GM21515 (cell line): ENCODE measurements at regions not wholly inside any gene's neighbourhood (a gene's known extent, or its start where the extent isn't known, plus 50 kb on each side); places are given as distances from the start of the nearest gene placed in this dataset.

Experiments used
- ATAC-seq: cut with Tn5 transposase; IDR thresholded peaks from one replicate; pipeline ENCODE4 v1.9.1; 2021; ENCODE audit not compliant: unreplicated experiment

DNA sequence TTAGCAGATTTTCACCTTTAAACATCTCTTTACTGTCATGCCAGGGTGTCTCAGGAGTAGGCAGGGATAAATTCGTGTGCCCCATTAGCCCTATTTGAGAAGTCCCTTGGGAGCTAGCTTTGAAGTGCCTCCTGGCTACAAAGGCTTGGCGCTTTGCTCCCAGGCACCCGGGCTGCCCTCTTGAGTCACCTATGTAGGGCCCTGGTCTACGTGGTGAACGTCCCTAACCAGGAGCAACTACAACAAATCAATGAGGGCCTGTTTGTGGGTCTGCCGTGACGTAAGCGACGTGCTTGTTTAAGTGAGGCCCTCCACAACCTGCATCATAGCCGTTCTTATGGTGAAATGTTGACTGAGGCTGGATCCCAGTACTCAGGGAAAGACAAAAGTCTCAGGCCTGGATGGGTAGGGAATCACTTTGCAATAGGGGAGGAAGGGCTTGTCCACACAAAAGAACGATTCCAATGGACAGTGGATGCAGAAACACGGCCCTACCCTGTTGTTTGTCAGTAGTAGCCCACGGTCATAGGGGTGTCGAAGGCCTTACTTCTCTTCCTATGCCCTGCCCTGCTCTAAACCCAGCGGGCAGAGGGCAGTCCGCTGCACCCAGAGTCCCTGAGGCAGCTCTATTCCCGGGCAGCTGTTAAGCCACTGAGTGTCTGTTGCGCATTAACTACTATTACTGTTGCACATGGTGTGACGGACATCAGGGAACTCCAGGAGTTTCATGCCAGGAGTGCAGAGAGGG lies 93.9 kb downstream of the INHBB start:
- no peak for ATAC-seq

DNA sequence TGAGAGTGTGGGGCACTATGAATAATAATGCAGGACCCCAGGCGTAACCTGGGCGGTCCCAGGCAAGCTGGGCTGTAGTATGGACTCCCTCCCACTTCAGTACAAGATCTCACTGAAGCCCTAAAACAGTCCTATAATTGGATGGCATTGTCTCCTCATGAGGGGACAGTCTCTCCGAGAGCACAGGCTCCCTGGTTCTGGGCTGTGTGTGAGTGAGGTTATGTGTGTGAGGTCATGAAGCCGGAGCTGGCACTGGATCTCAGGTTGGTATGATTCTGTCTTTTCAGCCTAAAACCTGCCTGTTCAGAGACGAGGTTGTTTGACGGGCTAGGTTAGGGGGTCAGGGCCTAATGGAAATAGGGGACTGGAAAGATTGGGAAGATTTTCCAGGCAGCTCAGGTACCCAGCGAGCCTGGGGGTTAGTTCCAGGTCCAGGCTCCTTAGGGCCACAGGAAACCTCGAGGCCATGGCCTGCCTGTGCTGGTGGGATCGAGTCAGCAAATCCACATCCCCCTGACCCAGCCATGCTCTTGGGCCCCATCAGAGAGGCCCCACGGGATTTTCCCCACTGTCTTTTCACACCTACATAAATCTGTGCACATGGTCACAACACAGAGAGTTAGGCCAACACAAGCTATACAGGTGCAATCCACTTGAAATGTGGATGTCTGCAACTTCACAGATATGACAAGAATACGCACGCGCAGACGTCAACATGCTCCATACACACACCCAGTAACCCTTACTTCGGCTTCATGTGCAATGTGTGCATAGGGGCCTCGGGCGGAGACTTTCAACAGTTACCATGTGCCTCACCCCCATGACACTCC lies 94.8 kb downstream of the INHBB start:
- ATAC-seq: no peak

DNA sequence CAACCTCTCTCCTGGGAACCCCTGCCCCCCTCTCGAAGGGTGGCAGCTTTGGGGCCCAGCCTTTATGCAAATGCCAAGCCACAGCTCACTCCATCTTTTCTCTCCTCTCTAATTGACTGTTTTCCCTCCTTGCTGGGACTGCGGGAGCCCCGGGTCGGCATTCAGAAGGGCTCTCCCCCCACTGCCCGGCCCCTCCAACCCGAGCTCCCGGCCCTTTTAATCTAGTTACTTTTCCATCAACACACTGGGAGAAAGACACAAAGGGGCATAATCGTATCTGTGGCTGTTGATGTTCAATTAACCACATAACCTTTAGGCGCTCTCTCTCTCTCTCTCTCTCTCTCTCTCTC lies 95.4 kb downstream of the INHBB start:
- ATAC-seq: no peak

DNA sequence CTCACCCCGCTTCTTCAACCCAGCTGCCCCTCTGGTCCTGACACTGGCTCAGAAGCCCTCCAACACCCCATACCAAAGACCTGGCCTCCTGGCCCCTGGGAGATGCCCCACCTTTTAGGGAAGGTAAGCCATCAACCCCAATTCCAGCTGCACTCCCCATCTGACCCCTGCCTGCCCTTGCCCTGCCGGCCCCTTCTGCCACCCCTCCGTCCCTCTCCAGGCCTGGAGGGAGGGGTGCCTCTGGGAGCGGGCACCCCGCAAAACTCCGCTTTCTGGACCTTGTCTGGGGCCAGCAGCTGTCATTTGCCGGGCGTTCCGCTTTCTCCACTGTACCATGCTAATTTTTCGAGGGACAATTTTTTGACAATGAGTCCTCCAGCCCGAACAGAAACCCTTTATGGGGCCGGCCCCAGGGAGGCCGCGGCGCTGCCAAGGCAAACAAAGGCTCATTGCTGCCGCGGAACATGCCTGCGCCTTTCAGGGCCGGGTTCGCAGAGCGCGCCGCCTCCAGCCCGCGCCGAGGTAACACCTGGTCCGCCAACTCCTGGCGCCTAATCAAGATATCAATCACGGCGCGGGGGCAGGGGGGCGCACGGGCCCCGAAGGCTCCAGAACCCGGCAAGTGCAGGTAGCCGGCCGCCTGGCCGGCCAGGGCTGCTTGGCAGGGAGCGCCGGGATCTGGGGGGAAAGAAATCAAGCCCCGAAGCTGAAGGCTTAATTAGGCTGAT lies 96.0 kb downstream of the INHBB start:
- ATAC-seq: no peak

DNA sequence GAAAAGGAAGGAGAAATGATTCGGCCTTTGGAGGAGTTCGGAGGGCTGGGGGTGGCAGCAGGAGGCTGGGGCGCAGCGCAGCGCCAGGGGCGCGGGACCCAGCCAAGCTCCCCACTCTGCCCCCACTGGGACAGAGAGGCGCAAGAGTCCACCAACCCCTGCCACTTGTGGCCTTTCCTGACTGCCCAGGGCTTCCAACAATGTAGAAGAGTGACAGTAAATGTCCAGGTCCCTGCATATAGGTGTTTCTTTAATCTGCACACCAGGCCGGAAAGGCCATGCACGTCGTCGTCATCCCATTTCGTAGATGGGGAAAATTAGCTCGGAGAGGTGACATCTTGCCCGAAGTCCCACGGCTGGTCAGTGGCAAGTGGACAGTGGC lies 96.6 kb downstream of the INHBB start:
- no peak for ATAC-seq

DNA sequence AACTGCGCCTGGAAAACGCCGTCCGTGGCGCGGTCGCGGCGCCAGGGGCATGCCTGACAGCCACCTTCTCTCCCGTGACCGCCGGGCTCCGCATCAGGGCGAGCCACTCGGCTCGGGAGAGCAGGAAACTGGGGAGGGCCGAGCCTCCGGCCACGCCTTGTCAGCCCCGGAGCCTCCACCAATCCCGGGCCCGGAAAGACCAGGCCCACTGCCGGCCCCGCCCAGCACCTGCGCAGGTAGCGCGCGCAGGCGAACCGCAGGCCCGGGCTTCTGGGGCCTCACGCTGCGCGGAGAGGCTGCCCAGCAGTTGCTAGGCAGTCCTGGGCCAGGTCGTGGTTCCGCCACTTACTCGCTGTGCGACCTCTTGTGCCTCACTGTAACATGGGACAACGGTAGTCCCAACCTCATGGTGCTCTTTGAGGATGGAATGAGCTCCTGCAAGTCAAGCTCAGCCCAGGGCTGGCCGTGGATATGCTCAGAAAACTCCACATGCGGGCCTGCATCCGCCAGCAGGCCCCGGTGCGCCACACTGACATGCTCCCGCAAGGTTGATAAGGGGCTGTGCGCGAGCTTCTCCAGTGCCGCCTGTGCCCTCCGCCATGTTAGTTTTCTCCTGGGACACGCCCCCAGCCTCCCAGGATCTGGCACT lies 97.1 kb downstream of the INHBB start:
- ATAC-seq: no peak

DNA sequence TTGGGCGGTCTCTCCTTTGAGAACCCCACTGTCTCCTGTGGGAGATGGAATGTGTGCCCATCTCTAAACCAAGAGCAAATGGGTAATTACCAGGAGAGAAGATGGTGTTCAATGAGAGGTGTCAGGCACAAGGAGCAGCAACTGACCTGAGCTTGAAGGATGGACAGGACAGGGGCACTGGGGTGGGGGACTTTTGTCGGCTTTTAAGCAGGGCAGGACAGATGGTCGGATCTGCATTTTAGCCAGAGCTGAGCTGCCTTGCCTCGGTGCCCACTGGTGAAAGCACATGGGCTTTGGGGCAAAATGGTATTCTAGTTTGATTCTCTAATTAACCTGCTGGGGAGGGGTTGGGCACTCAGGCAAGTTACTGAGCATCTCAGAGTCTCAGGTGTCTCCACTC lies 98.0 kb downstream of the INHBB start:
- no peak for ATAC-seq

DNA sequence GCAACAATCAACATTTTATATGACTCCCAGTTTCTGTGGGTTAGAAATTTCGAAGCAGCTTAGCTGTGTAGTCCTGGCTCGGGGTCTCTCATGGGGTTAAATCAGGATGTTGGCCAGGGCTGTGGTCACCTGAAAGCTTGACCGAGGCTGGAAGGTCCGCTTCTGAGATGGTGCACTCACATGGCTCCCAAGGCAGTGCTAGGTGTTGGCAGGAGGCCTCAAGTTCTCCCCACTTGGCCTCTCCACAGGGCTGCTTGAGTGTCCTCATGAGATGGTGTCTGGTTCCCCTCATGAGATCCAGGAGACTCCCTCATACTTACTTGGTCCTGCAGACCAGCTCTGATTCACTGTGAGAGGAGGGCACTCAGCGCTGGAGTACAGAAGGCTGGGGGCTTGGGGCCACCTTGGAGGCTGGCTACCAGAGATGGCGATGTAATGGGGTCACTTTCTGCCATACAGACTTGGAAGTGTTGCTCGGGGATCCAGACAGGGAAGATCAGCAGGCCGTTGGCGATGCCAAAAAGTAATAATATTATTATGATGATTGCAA lies 98.8 kb downstream of the INHBB start:
- ATAC-seq: no peak

DNA sequence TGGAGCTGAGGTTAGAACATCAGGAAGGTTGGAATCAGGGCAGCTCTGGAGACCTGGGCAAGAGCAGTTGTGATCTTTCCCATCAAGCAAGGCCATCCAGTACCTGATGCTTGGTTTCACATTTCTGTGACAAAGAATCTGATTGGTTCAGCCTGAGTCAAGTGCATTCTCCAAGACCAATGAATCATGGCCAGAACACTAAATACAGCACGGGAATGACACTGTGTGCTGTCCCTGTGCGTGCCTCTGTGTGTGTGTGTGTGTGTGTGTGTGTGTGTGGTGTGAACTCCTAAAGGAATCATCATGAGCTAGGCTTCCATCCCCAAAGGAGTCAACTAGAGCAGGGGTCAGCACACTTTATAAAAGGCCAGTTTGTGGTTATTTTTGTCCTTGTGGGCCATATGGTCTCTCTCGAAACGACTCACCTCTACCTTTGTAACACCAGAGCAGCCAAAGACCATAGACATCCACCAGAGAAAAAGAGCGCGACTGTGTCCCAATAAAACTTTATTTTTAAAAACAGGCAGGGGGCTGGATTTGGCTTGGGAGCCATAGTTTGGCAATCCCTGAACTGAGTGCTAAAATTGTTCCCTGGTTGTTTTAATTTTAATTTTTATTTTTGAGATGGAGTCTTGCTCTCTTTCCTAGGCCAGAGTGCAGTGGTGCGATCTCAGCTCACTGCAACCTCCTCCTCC lies 99.7 kb downstream of the INHBB start:
- ATAC-seq: no peak

DNA sequence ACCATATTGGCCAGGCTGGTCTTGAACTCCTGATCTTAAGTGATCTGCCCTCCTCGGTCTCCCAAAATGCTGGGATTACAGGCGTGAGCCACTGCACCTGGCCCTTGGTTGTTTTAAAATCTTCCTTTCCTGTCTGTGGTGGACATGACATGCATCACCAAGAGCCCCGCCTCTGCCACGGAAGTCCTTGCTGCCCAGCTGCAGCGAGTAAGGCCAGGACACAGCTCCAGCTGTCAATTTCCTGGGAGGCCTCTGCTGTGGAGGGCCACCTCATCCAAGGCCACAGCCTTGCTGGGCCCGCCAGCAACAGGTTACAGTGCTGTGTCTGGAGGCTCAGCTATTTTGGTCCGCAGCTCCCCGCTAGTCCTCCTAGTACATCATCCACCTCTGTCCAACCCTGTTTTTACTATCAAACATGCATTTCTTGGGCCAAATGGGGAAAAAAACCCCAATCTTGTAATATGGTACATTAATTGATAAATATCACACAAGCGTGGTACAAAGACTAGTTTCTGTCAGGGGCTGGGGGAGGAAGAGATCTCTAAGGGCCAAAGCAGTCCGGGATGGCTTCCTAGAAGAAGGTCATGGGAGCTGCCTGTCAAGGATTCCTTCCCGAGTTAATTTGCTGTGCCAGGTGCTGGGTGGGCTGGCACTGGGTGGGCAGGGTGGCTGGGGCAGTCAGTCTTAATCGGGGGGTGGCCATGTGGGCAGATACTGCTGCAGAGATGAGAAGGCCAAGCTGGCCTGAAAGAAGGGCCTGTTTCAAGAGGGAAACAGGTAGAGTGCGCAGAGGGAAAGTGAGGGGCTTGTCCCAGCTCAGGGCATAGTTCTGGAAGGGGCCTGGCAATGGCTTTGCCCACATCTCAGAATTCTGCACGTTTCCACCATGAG lies 100.5 kb downstream of the INHBB start:
- no peak for ATAC-seq

DNA sequence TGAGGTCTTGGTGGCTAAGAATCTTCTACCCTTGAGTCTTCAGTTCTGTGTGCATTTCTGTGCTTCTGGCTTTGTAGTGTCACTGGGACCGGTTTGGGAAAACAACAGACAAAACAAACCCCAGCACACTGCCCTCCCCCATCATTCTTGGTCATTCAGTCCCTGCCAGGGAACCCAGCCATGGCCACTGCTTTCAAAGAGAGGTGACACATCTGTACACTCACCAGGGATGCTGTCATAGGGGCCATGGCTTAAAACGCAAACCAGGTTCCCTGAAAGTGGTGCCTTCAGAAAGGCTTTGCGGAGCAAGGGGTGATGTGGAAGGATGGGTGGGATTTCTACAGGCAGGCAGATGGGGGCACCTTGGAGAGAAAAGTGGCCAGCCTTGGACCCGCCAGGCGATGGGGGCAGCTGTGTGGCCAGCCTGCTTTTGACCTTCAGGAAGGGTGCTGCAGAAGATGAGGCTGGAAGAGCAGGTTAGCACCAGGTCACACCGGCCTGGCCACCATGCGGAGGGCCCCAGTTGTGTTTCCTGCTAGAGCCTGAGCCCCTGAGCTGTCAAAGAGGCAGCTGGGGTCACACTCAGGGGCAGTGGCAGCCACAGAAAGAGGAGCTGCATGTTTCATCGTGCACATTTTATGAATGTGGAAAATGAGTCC lies 101.3 kb downstream of the INHBB start:
- ATAC-seq: no peak

DNA sequence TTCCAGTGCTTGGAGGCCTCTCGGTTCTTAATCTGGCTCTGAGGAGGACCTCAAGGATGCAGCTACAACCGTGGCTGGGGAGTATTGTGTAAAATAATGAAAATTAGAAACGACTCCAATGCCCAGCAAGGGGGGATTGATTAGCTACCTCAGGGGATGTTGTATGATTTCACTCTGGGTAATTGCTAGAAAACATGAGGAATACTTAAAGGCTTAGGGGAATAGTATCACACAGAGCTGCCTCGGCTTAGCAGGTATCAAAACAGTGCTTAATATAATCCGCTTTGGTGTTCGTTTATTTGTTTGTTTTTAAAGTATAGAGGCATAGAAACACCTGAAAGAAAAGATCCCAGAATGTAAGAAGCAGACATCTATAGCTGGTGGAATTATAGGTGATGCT lies 102.5 kb downstream of the INHBB start:
- no peak for ATAC-seq

DNA sequence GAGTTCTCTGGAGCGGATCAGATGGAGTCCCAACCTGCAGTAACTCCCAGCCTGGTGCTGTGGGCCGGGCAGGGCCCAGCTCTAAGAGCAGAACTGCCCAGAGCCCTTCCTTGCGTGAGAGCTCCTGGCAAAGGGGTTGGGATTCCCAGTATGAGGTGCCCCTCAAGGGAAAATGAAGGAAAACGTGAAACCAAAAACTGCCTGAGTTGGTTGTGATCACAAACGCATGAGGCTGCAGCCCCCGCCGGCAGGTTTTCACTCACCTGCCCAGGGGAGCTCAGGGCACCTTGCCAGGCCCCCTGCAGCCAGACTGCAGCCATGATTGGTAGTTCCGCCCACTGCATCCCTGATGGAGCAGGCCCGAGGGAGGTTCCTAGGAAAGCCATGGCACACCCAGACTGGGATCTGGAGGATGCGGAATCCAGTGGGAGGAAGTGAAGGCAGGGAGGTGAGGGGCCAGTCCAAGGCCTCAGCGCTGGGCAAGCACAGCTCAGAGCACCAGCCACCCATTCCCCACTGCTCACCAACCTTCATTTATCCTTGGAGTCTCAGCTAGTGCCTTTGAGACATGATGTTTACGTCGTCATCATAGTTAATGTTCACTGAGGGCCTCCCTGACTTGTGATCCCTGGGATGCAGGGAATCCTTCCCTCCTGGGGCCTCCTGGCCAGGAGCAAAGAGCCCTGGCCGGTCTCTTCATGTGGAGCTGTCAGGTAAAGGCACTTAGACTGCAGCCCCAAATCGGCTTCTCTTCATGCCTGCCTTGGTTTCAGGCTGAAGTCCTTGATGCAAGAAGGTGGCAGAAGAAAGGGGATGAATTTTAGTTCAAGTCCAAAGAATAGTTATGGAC lies 103.2 kb downstream of the INHBB start:
- ATAC-seq: no peak

DNA sequence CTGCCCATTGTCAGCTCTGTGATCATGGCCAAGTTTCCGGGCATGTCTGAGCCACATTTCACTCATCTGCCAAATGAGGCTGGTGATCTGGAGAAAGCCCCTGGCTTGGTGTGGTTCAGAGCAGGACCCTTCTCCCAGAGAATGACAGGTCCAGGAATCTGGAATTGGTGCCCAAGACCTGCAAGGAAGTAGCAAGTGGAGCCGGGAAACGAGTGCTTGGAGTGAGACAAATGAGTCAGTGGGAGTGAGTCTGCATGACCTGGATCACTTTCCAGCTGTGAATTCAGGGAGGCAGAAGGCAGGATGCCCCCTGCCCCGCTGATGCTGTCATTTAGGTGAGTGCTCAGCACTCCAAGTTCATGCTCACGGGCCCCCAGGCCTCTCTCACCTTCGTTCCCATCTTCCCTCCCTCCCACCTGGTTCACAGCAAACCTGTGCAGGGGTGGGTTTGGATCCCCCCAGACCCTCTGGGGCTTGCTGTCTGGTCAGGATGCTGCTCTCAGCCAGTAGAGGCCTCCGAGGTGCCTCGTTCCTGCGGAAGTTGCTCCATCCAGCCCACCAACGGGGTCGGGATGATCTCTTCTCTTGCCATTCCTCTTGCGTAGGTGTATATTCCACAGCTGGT lies 104.4 kb downstream of the INHBB start:
- ATAC-seq: no peak

DNA sequence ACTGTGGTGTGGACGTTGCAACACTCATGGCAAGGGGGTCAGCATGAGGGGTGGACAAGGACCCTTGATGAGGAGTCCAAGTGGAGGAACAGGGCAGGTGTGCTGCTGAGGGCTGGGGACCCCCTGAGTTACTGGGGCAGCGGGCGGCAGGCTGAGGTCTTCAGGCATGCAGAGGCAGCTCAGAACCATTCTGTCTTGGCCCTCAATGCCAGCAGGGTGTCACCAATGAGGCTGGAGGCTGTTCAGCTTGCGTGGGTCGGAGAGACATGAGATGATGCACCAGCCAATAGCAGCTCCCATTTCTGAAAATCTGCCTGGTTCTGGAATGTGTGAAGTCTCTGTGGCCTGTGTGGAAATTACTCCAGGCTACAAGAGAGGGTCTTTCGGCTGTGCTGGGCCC lies 105.4 kb downstream of the INHBB start:
- ATAC-seq: no peak

DNA sequence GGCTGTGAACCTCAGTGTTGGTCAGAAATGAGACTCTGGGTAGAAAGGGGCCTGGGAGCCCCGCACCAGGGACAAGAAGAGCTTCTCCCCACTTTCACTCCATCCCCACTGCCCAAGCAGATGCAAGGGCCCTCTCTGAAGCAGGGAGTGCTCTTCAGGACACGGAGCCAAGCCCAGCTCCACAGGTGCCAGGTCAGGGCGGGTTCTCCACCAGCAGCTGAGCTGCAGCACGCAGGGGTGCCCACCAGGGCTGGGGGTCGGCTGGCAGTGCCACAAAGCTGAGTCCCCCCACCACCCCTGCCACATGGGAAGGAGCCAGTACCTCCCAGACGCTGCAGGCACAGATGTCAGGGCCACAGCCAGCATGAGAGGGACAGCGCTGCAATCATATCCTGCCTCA lies 106.2 kb downstream of the INHBB start:
- ATAC-seq: no peak

DNA sequence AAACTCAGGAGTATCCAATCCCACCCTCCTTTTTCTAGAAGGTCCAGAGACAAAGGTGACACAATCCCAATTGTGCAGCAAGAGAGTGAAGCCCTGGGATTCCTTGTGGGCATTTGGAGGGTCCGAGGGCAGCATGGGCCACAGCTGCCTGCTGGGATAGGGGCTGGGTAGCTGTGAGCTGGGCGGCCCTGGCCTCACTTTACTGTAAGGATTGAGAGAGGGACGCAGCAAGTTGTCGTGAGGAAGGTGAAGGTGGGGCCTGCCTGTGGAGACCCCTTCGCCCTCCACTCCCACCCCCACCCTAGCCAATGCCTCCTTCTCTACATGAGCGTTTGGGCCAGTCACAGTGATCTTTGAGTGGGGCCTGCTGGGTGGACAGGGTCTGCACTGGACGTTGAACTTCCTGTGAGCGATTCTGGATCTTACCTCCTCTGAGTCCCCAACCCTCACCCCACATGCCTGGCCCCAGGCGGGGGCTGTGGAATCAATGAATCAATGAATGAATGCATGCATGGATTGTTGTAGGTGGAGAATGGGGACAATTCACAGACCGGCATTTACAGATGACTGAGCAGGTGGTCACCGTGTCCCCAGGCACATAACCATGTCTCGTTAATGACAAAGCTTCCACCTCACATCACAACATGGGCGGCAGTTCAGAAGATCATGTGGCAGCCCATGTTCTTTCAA lies 107.2 kb downstream of the INHBB start:
- ATAC-seq: no peak
